Cardiac fibroblast (primary cell): ENCODE measurements at regions not wholly inside any gene's neighbourhood (a gene's known extent, or its start where the extent isn't known, plus 50 kb on each side); places are given as distances from the start of the nearest gene placed in this dataset.

Source experiments
- DNase-seq, 2 donors: peaks; one replicate each; pipeline versions ENCODE4 v3.0.0 to v3.0.0-alpha.2; 2010; ENCODE audit warnings: low read depth in 2 of 2
- H3K4me3 ChIP-seq, 2 donors: replicated peaks in 1 of 2; 1 replicate in 1 of 2; 2 replicates in 1 of 2; pipeline ENCODE4 v1.5.1; 2011; ENCODE audit warnings: low read depth in 2 of 2, low read length in 2 of 2, mild to moderate bottlenecking in 2 of 2, moderate library complexity in 1 of 2
- TF ChIP-seq, protein P1 (sequence below): IDR thresholded peaks from one replicate; pipeline ENCODE4 v1.5.1; 2011; ENCODE audit warnings: low read depth, mild to moderate bottlenecking, low read length, inconsistent platforms

DNA sequence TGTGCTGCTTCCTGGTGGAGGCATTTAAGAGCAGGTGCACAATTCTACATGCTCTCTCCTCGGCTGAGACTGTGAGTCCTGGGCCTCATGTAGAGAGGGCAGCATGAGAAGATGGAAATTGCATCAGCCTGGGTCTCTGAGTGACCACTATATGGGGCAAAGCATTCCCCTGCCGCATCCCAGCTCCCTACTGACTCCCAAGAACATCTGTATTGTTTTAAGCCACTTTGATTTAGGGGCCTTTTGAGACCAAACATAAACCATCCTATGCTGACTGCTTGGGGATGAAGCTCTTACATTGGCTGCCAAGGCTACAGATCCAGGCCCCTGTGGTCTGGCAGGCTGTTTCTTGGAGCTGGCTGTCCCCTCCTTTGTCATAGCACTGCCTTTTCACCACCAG lies 101.3 kb upstream of the TBX20 start:
- TF ChIP-seq, protein P1, sequence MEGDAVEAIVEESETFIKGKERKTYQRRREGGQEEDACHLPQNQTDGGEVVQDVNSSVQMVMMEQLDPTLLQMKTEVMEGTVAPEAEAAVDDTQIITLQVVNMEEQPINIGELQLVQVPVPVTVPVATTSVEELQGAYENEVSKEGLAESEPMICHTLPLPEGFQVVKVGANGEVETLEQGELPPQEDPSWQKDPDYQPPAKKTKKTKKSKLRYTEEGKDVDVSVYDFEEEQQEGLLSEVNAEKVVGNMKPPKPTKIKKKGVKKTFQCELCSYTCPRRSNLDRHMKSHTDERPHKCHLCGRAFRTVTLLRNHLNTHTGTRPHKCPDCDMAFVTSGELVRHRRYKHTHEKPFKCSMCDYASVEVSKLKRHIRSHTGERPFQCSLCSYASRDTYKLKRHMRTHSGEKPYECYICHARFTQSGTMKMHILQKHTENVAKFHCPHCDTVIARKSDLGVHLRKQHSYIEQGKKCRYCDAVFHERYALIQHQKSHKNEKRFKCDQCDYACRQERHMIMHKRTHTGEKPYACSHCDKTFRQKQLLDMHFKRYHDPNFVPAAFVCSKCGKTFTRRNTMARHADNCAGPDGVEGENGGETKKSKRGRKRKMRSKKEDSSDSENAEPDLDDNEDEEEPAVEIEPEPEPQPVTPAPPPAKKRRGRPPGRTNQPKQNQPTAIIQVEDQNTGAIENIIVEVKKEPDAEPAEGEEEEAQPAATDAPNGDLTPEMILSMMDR, result no peak
- no peak for DNase-seq
- no peak overlapping the region for H3K4me3 ChIP-seq

DNA sequence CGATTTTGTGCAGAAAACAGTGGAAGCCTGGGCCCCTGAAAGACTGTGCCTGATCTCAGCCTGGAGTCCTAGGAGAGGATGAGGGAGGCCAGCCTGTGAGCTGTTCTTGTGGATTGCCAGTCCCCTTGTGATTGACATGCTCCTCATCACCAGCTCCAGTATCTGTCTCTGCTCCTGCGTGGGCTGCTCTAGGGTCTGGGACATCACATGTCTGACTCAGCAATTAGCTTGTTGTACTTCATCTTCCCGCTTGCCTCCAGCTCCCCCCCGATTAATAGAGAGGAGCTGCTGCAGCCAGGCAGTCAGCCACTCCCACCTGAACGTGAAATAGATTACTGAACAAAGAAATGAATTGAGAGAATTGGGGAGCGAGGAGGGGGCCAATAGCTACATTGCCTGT lies 99.6 kb upstream of the TBX20 start:
- TF ChIP-seq, protein P1, result no peak
- no peak for DNase-seq
- no peak overlapping the region for H3K4me3 ChIP-seq

DNA sequence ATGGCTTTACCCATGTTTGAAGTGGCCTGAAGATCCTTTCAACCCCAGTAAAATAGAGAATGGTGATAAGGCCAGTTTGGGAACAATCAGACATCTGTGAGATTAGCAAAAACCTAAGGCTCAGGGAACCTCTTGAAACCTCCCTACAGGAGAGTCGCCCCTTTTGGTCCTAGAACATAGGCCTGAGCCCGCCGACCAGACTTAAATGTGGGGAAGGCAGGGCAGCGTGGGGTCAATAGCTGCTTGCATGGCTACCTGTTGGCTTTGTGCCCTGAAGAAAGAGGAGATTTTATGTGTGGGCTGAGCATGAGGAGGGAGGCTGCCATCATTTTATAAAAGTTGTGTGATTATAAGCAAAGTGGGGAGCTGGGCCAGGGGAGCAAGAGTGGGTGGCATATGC lies 97.6 kb upstream of the TBX20 start:
- DNase-seq, result no peak
- TF ChIP-seq, protein P1, result no peak

DNA sequence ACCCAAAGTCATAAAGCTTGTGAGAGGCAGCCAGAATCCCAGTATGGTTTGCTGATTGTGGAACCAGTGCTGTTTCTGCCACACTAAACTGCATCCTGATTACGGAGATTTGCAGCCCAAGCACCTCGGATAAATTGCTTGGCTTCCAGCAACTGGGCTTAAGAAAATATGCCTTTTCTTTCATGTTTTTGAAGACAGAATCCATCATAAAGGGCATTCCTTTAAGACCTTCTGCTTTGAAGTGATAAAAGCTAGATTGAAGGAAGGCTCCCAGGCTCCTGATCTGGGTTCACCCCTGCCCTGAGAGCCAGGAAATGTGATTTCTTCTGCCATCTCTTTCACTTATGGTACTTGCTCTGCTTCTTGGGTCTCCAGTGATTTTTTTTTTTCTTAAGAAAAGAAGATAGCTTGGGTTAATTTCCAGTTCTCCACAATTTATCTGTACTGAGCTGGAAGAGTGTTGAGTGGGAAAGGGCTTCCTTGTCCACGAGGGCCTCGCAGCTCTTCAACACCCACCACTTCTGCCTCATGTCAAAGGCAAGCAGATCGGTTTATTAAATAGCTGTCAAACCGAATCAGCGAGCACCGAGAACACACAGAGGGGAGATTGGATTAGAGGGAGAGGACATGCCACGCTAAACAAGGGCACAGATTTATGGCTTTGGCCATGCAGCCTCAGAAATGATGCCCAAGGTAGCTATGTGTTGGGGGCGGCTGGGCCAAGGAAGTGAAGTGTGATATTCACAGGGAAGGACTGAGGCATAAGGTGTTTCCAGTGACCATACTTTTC lies 94.9 kb upstream of the TBX20 start:
- no peak overlapping the region for H3K4me3 ChIP-seq
- TF ChIP-seq, protein P1, result no peak
- DNase-seq, result no peak

More for the DNA sequence above, 97.6 kb upstream of the TBX20 start:
- no peak overlapping the region for H3K4me3 ChIP-seq

DNA sequence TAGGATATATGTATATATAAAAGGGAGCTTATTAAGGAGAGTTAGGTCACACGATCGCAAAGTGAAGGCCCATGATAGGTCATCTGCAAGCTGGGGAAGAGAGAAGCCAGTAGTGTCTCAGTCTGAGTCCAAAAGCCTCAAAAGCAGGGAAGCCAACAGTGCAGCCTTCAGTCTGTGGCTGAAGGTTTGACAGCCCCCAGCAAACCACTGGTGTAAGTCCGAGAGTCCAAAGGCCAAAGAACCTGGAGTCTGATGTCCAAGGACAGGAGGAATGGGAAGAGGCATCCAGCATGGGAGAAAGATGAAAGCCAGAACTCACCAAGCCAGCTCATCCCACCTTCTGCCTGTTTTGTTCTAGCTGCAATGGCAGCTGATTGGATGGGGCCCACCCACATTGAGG lies 88.9 kb upstream of the TBX20 start:
- H3K4me3 ChIP-seq, result no peak overlapping the region
- DNase-seq, result no peak
- TF ChIP-seq, protein P1, result no peak

DNA sequence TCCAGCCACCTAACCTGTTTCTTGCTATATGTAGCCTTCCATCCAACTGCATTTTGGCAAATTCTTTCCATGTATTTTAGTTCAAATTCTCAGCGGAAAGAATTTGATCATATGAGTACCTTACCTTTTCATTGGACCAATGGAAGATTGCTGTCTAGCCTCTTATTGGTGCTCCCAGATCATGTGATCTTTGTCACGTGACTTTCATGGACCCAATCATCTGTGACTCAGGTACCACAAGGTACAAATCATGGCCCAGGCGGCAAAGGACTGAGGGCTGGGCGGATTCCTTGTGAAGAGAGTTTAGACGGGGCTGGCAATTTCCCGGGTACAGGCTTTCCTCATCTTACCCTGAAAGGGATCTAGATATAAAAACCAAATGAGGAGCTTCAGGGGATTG lies 85.9 kb upstream of the TBX20 start:
- TF ChIP-seq, protein P1, result no peak
- no peak overlapping the region for H3K4me3 ChIP-seq
- DNase-seq, result no peak

DNA sequence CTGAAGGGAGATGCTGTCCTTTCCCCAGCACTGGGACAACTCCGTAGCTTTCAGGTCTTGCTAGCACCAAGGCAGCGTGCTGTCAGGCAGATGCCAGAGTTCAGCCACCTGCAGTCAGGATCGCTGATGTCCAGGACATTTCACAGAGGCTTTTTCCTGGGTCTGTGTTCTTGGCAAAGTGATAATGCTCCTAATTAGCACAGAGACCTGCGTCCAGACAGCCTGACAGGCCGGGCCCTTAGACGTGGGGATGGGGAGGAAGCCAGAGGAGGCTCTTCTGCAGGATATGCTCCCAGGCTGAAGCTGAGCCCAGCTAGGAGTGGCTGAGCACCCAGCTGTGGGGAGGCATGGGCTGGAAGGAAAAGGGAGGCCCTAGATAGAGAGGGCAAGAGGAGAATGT lies 82.5 kb upstream of the TBX20 start:
- no peak for DNase-seq
- TF ChIP-seq, protein P1, result no peak
- no peak overlapping the region for H3K4me3 ChIP-seq
